ENCODE measurements at regions not wholly inside any gene's neighbourhood (a gene's known extent, or its start where the extent isn't known, plus 50 kb on each side); places are given as distances from the start of the nearest gene placed in this dataset.

GRCh38 chr13:76363682-76364289, 522.4 kb downstream of the KCTD12 start:
- TF ChIP-seq POLR2A (IDR thresholded peaks at IDR 0.05) = no peak
- TF ChIP-seq CTCF (IDR thresholded peaks at IDR 0.05) = no peak

Measured in Peyer's patch (tissue), 4 donors.